ENCODE measurements at regions not wholly inside any gene's neighbourhood (a gene's known extent, or its start where the extent isn't known, plus 50 kb on each side); places are given as distances from the start of the nearest gene placed in this dataset.
"Not testable (repeated sequence)": the region's sequence is repeated elsewhere in the genome, so short reads cannot be mapped to it uniquely, and the experiment has no call there.

- DNase-seq: no peak
These were observed 63.8 kb upstream of the WNT7B start for GRCh38 chr22:46040471-46041465.

- DNase-seq: no peak
These were observed 64.7 kb upstream of the WNT7B start for GRCh38 chr22:46041642-46042041.

GRCh38 chr22:46042786-46043185 lies 65.8 kb upstream of the WNT7B start:
- no peak for DNase-seq

- DNase-seq: no peak
These were observed 66.4 kb upstream of the WNT7B start for GRCh38 chr22:46043339-46043738.

GRCh38 chr22:46043816-46044620 lies 67.1 kb upstream of the WNT7B start:
- no peak for DNase-seq

GRCh38 chr22:46044621-46045458 lies 67.9 kb upstream of the WNT7B start:
- no peak for DNase-seq

- DNase-seq: no peak
These were observed 68.7 kb upstream of the WNT7B start for GRCh38 chr22:46045459-46046298.

- DNase-seq: no peak
These were observed 69.3 kb upstream of the WNT7B start for GRCh38 chr22:46046299-46046685.

GRCh38 chr22:46047226-46047625 lies 70.3 kb upstream of the WNT7B start:
- no peak for DNase-seq

- no peak for DNase-seq
These were observed 71.1 kb upstream of the WNT7B start for GRCh38 chr22:46047841-46048595.

GRCh38 chr22:46048661-46049060 lies 71.7 kb upstream of the WNT7B start:
- DNase-seq: not testable (repeated sequence)

GRCh38 chr22:46049726-46050450 lies 72.9 kb upstream of the WNT7B start:
- DNase-seq: no peak

GRCh38 chr22:46050451-46050845 lies 73.5 kb upstream of the WNT7B start:
- DNase-seq: no peak

- no peak for DNase-seq
These were observed 74.1 kb upstream of the WNT7B start for GRCh38 chr22:46050916-46051614.

- DNase-seq: no peak
These were observed 74.7 kb upstream of the WNT7B start for GRCh38 chr22:46051646-46052045.

- no peak for DNase-seq
These were observed 75.4 kb upstream of the WNT7B start for GRCh38 chr22:46052331-46052771.

- peak; percentile 30 for DNase-seq
These were observed 76.0 kb upstream of the WNT7B start for GRCh38 chr22:46052801-46053562.

GRCh38 chr22:46053563-46054090 lies 76.7 kb upstream of the WNT7B start:
- peak; percentile 53 for DNase-seq

Data from NCI-H2171 (cell line).